GM12878 (cell line): ENCODE measurements at regions not wholly inside any gene's neighbourhood (a gene's known extent, or its start where the extent isn't known, plus 50 kb on each side); places are given as distances from the start of the nearest gene placed in this dataset.
A peak's percentile ranks its signal among the peaks of the same experiment; 100 is the strongest.
"Not testable (repeated sequence)": the region's sequence is repeated elsewhere in the genome, so short reads cannot be mapped to it uniquely, and the experiment has no call there.

Experiments used
- ATAC-seq: fragments of 200-7000 bp; cut with Tn5 transposase; 3 replicates; pipeline ENCODE4 v1.9.1; 2020; ENCODE audit warnings: mild to moderate bottlenecking, moderate library complexity
- BruUV-seq: library from RNA; stranded (reverse); fragments of 400-500 nt; replicated peaks from 2 replicates; lab custom pipeline; 2021; lab: Mats Ljungman, UMichigan
- CTCF ChIA-PET: fragments of 300-600 bp; sonication (Branson Sonifier 250); formaldehyde crosslinking; extraction: SDS; loops from one replicate; lab custom pipeline; 2021; ENCODE audit warnings: inconsistent platforms; lab: Yijun Ruan, JAX
- POLR2A ChIA-PET: fragments of 350-600 bp; formaldehyde crosslinking; extraction: SDS; loops from one replicate; lab custom pipeline; 2021; ENCODE audit warnings: inconsistent platforms; lab: Charles Lee
- RAD21 ChIA-PET: fragments of 300-600 bp; sonication (Branson Sonifier 250); formaldehyde crosslinking; loops from one replicate; lab custom pipeline; 2023; ENCODE audit warnings: antibody characterized with exemption; ENCODE audit not compliant: unreplicated experiment; lab: Charles Lee
- SMC1A ChIA-PET: fragments of 300-600 bp; sonication (Branson Sonifier 250); formaldehyde crosslinking; loops from one replicate; lab custom pipeline; 2023; ENCODE audit not compliant: unreplicated experiment, uncharacterized antibody; lab: Charles Lee
- DNase-seq: peaks from one replicate; pipeline ENCODE4 v3.0.0-alpha.2; 2011; ENCODE audit warnings: low read depth, low spot score
- FAIRE-seq: peaks from 3 replicates; lab custom pipeline; 2011; peaks lifted over from hg19 to GRCh38; lab: Jason Lieb, UNC
- H2AFZ ChIP-seq: 2 replicates; pipeline ENCODE4 v1.6.0; 2011; ENCODE audit warnings: low read depth, low read length, control low read depth; ENCODE audit not compliant: control insufficient read depth
- H3K27ac ChIP-seq: 2 replicates; pipeline ENCODE4 v1.5.1; 2011; ENCODE audit warnings: control low read depth; ENCODE audit not compliant: control insufficient read depth, insufficient read depth
- H3K27me3 ChIP-seq, 2 experiments: replicated peaks in 1 of 2; 2 replicates each; pipeline versions ENCODE4 v1.6.0 to v1.6.1; 2011; ENCODE audit warnings: low read length in 1 of 2; ENCODE audit not compliant: control insufficient read depth in 2 of 2, insufficient read depth in 2 of 2
- H3K36me3 ChIP-seq, 2 experiments: 2 replicates each; pipeline ENCODE4 v1.5.1; 2011; ENCODE audit warnings: low read length in 1 of 2; ENCODE audit not compliant: control insufficient read depth in 2 of 2, insufficient read depth in 2 of 2
- H3K4me1 ChIP-seq: 2 replicates; pipeline ENCODE4 v1.6.1; 2011; ENCODE audit warnings: mild to moderate bottlenecking, low read length, moderate library complexity, mixed read lengths; ENCODE audit not compliant: control insufficient read depth, insufficient read depth
- H3K4me2 ChIP-seq: 2 replicates; pipeline ENCODE4 v1.6.0; 2011; ENCODE audit warnings: control low read depth; ENCODE audit not compliant: control insufficient read depth, insufficient read depth
- H3K4me3 ChIP-seq: fragments of 200-600 bp; sonication (generic); 2 replicates; pipeline ENCODE4 v1.5.1; 2016
- H3K79me2 ChIP-seq: 2 replicates; pipeline ENCODE4 v1.6.0; 2011; ENCODE audit warnings: low read length; ENCODE audit not compliant: control insufficient read depth, insufficient read depth
- H3K9ac ChIP-seq: 2 replicates; pipeline ENCODE4 v1.8.0; 2011; ENCODE audit warnings: low read length, control low read depth, mixed read lengths; ENCODE audit not compliant: control insufficient read depth, insufficient read depth
- H3K9me3 ChIP-seq: replicated peaks from 3 replicates; pipeline ENCODE4 v1.5.1; 2011; ENCODE audit warnings: mild to moderate bottlenecking, low read length; ENCODE audit not compliant: control insufficient read depth, insufficient read depth
- H4K20me1 ChIP-seq: 2 replicates; pipeline ENCODE4 v1.6.0; 2011; ENCODE audit not compliant: control insufficient read depth, insufficient read depth
- NFYB ChIP-seq: IDR thresholded peaks from 2 replicates; pipeline ENCODE4 v1.6.1; 2011; ENCODE audit warnings: low read depth, mild to moderate bottlenecking, low read length, improper control_type of control experiment, moderate library complexity; ENCODE audit not compliant: insufficient read depth
- RAD21 ChIP-seq: IDR thresholded peaks from 2 replicates; pipeline ENCODE4 v1.6.1; 2011; ENCODE audit warnings: mild to moderate bottlenecking, low read depth, low read length, moderate library complexity; ENCODE audit not compliant: insufficient read depth
- WGBS: methylation state at CpG from one replicate; pipeline ENCODE4 v1.1.6; 2016; ENCODE audit warnings: low lambda C conversion rate; ENCODE audit not compliant: insufficient replicate concordance, insufficient coverage; ENCODE audit errors: missing lambda C conversion rate; 5-methylcytosine and 5-hydroxymethylcytosine counted together
- in situ Hi-C: fragments of 300-500 bp; cut with MboI; formaldehyde crosslinking; loops from 9 replicates; pipeline ENCODE4 v1.14.3; 2018; ENCODE audit warnings: mixed read lengths
- intact Hi-C: fragments of 100-400 bp; cut with micrococcal nuclease; formaldehyde crosslinking; loops from one replicate; pipeline ENCODE4 v1.14.2; 2022; ENCODE audit not compliant: unreplicated experiment

GRCh38 chr3:178947738-178948137 lies 123.9 kb downstream of the ZMAT3 start:
- in situ Hi-C loops (no loop called here), intact Hi-C loops (no loop called here)
- FAIRE-seq (no peak), DNase-seq (no peak), ATAC-seq (no peak)
- ChIA-PET CTCF (interaction anchor here (1.4 to 1.6 kb wide), 4 partner anchors 10 to 514 kb away, joined by 3 to 6 read pairs (median 5); no protein-coding TSS in a partner anchor), RAD21 (no interaction called here), POLR2A (no interaction called here), SMC1A (interaction anchor here (2.5 kb wide), 1 partner anchor 503 kb away, joined by 7 read pairs; no protein-coding TSS in a partner anchor)
- H3K9me3 ChIP-seq = peaks cover 4% of the 10 kb centered on the region
- TF ChIP-seq RAD21 = peak; percentile 44; the same call in 1 of the 2 replicates
- no peak for TF ChIP-seq NFYB
- H4K20me1 ChIP-seq = no peaks in the 10 kb centered on the region
- H3K9ac ChIP-seq = no peak overlapping the region
- H3K4me2 ChIP-seq = no peak overlapping the region
- no peak overlapping the region for H3K27ac ChIP-seq
- no peaks in the 10 kb centered on the region for H3K79me2 ChIP-seq
- H3K27me3 ChIP-seq = no peaks in the 10 kb centered on the region
- H2AFZ ChIP-seq = no peak overlapping the region
- no peaks in the 10 kb centered on the region for H3K36me3 ChIP-seq
- H3K4me1 ChIP-seq = no peaks in the 10 kb centered on the region
- no TSS peak for BruUV-seq
- no peak overlapping the region for H3K4me3 ChIP-seq

DNA sequence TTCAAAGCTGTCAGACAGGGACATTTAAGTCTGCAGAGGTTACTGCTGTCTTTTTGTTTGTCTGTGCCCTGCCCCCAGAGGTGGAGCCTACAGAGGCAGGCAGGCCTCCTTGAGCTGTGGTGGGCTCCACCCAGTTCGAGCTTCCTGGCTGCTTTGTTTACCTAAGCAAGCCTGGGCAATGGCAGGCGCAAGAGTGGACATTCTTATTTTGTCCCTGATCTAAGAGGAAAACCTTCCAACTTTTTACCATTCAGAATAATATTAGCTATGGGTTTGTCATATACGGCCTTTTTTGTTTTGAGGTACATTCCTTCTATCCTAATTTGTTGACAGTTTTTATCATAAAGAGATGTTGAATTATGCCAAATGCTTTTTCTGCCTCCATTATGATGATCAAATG lies 129.3 kb downstream of the ZMAT3 start:
- RAD21 ChIA-PET, H3K9me3 ChIP-seq, H3K4me1 ChIP-seq, DNase-seq, in situ Hi-C loops, H3K4me3 ChIP-seq, SMC1A ChIA-PET, BruUV-seq, H3K4me2 ChIP-seq, H3K79me2 ChIP-seq, H4K20me1 ChIP-seq, H3K27ac ChIP-seq, POLR2A ChIA-PET, ATAC-seq, H3K36me3 ChIP-seq, H3K9ac ChIP-seq, H3K27me3 ChIP-seq, FAIRE-seq, CTCF ChIA-PET, intact Hi-C loops, H2AFZ ChIP-seq: not testable (repeated sequence)
- 47% methylated on average over 3 of the region's 3 CpGs for WGBS
